ENCODE measurements at regions not wholly inside any gene's neighbourhood (a gene's known extent, or its start where the extent isn't known, plus 50 kb on each side); places are given as distances from the start of the nearest gene placed in this dataset.
"Not testable (repeated sequence)": the region's sequence is repeated elsewhere in the genome, so short reads cannot be mapped to it uniquely, and the experiment has no call there.

GRCh38 chr6:141752677-141753076 lies 380.0 kb upstream of the GJE1 start:
- DNase-seq, result no peak

- DNase-seq, result not testable (repeated sequence)
Measured at GRCh38 chr6:141746324-141746723, 386.4 kb upstream of the GJE1 start.

GRCh38 chr6:141744971-141745370 lies 387.8 kb upstream of the GJE1 start:
- no peak for DNase-seq

GRCh38 chr6:141744194-141744925 lies 388.4 kb upstream of the GJE1 start:
- DNase-seq, result no peak

- DNase-seq, result no peak
Measured at GRCh38 chr6:141736104-141736503, 396.6 kb upstream of the GJE1 start.

- no peak for DNase-seq
Measured at GRCh38 chr6:141735126-141735525, 397.6 kb upstream of the GJE1 start.

GRCh38 chr6:141734071-141734840 lies 398.5 kb upstream of the GJE1 start:
- no peak for DNase-seq

GRCh38 chr6:141729146-141729545 lies 403.6 kb upstream of the GJE1 start:
- no peak for DNase-seq

- no peak for DNase-seq
Measured at GRCh38 chr6:141728330-141728729, 404.4 kb upstream of the GJE1 start.

- DNase-seq, result no peak
Measured at GRCh38 chr6:141726248-141726647, 406.5 kb upstream of the GJE1 start.

GRCh38 chr6:141724731-141725130 lies 408.0 kb upstream of the GJE1 start:
- no peak for DNase-seq

- no peak for DNase-seq
Measured at GRCh38 chr6:141719476-141719875, 413.2 kb upstream of the GJE1 start.

GRCh38 chr6:141705431-141705830 lies 427.3 kb upstream of the GJE1 start:
- DNase-seq, result no peak

- DNase-seq, result no peak
Measured at GRCh38 chr6:141704151-141704550, 428.6 kb upstream of the GJE1 start.

- DNase-seq, result no peak
Measured at GRCh38 chr6:141701732-141702131, 431.0 kb upstream of the GJE1 start.

GRCh38 chr6:141700819-141701218 lies 431.9 kb upstream of the GJE1 start:
- no peak for DNase-seq

GRCh38 chr6:141688916-141689315 lies 443.8 kb upstream of the GJE1 start:
- DNase-seq, result no peak

GRCh38 chr6:141685416-141685815 lies 447.3 kb upstream of the GJE1 start:
- DNase-seq, result no peak

- no peak for DNase-seq
Measured at GRCh38 chr6:141682391-141682790, 450.3 kb upstream of the GJE1 start.

- DNase-seq, result no peak
Measured at GRCh38 chr6:141677598-141678211, 455.0 kb upstream of the GJE1 start.

GRCh38 chr6:141675957-141676356 lies 456.8 kb upstream of the GJE1 start:
- DNase-seq, result no peak

- no peak for DNase-seq
Measured at GRCh38 chr6:141669141-141669540, 463.6 kb upstream of the GJE1 start.

- DNase-seq, result no peak
Measured at GRCh38 chr6:141667580-141668309, 465.0 kb upstream of the GJE1 start.

Measured in SIG-M5 (cell line).